ENCODE measurements at regions not wholly inside any gene's neighbourhood (a gene's known extent, or its start where the extent isn't known, plus 50 kb on each side); places are given as distances from the start of the nearest gene placed in this dataset.

DNA sequence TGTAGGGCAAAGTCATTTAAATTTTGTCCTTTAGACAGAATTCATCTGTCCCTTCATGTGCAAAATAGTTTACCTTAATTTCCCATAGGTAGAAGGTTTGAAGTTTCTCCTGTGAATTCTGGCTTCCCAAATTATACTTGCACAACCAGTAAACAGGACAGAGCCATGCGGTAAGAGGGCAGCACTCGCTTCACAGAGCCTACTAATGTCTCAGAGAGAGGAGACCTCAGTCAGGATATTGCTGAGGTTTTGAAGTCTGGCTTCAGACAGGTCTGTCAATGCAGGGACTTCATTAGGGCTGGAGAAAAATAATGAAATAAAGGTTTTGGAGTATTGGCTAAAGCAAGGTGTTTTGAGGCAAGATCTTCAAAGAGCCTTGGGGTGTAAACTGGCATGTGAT is 91.4 kb downstream of the ANXA1 start:
- DNase-seq = no peak
- no peak for ATAC-seq
- TF ChIP-seq, protein P1, sequence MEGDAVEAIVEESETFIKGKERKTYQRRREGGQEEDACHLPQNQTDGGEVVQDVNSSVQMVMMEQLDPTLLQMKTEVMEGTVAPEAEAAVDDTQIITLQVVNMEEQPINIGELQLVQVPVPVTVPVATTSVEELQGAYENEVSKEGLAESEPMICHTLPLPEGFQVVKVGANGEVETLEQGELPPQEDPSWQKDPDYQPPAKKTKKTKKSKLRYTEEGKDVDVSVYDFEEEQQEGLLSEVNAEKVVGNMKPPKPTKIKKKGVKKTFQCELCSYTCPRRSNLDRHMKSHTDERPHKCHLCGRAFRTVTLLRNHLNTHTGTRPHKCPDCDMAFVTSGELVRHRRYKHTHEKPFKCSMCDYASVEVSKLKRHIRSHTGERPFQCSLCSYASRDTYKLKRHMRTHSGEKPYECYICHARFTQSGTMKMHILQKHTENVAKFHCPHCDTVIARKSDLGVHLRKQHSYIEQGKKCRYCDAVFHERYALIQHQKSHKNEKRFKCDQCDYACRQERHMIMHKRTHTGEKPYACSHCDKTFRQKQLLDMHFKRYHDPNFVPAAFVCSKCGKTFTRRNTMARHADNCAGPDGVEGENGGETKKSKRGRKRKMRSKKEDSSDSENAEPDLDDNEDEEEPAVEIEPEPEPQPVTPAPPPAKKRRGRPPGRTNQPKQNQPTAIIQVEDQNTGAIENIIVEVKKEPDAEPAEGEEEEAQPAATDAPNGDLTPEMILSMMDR (IDR thresholded peaks at IDR 0.05) = no peak
- no peak for TF ChIP-seq POLR2A (IDR thresholded peaks at IDR 0.05)
- no peaks in the 10 kb centered on the region for H3K4me1 ChIP-seq
- H3K4me3 ChIP-seq = no peak overlapping the region
- intact Hi-C loops (cut with DNase I) = no loop called here
- no peaks in the 10 kb centered on the region for H3K27me3 ChIP-seq
- 48% methylated on average over 2 of the region's 2 CpGs for WGBS (ENCODE audit: insufficient coverage, low coverage, low lambda C conversion rate, missing lambda C conversion rate)
- no peak overlapping the region for H3K27ac ChIP-seq
- H3K36me3 ChIP-seq = no peaks in the 10 kb centered on the region
- H3K9me3 ChIP-seq = no peaks in the 10 kb centered on the region

DNA sequence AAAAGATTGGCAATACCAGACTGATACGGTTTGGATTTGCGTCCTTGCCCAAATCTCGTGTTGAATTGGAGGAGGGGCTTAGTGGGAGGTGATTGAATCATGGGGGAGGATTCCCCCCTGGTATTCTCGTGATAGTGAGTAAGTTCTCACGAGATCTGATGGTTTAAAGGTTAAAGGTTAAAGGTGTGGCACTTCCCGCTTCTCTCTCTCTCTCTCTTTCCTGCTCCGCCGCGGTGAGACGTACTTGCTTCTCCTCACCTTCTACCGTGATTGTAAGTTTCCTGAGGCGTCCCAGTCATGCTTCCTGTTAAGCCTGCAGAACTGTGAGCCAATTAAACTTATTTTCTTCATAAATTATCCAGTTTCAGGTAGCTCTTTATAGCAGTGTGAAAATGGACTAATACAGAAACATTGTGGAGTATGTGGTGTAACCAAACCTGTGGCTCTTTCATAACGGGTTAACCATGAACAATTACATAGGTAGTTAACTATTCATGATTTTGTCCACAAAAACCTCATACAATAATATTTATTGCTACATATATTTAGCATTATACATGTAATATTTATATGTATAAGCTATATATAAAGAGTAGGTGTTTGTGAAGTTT is 107.5 kb downstream of the ANXA1 start:
- H3K27ac ChIP-seq = no peak overlapping the region
- no peak for ATAC-seq
- H3K9me3 ChIP-seq = no peaks in the 10 kb centered on the region
- 74% methylated on average over 13 of the region's 13 CpGs for WGBS (ENCODE audit: insufficient coverage, low coverage, low lambda C conversion rate, missing lambda C conversion rate)
- no peak overlapping the region for H3K4me3 ChIP-seq
- DNase-seq = no peak
- H3K4me1 ChIP-seq = no peaks in the 10 kb centered on the region
- intact Hi-C loops (cut with DNase I) = no loop called here
- no peaks in the 10 kb centered on the region for H3K27me3 ChIP-seq
- TF ChIP-seq, protein P1 (IDR thresholded peaks at IDR 0.05) = no peak
- no peak for TF ChIP-seq POLR2A (IDR thresholded peaks at IDR 0.05)
- H3K36me3 ChIP-seq = no peaks in the 10 kb centered on the region

DNA sequence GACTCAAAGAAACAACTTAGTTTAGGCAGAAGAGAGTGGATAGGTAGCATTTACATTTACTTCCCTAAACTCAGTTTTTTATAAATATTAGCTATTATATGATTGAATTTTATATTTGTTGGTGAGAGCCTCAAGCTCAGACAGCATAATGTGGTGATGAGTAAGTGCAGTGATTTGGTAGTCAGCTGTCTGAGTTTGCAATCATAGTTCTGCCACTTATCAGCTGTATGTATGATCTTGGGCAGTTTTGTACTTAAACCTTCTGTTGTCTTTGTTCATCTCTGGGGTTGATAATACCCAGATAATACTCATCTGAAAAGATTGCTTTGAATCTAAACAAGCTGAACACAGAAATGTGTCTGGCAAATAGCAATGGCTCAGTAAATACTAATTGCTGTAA is 108.8 kb downstream of the ANXA1 start:
- Histone ChIP-seq H3K27ac (no peak overlapping the region), H3K36me3 (no peaks in the 10 kb centered on the region), H3K9me3 (no peaks in the 10 kb centered on the region), H3K4me3 (no peak overlapping the region), H3K4me1 (no peaks in the 10 kb centered on the region), H3K27me3 (no peaks in the 10 kb centered on the region)
- no peak for ATAC-seq
- no peak for DNase-seq
- TF ChIP-seq POLR2A (IDR thresholded peaks at IDR 0.05) = no peak
- TF ChIP-seq, protein P1 (IDR thresholded peaks at IDR 0.05) = no peak
- intact Hi-C loops (cut with DNase I) = loop anchor here in 1 of 2 donors (10.0 kb wide), 1 partner anchor 304 kb away; no protein-coding TSS in a partner anchor

DNA sequence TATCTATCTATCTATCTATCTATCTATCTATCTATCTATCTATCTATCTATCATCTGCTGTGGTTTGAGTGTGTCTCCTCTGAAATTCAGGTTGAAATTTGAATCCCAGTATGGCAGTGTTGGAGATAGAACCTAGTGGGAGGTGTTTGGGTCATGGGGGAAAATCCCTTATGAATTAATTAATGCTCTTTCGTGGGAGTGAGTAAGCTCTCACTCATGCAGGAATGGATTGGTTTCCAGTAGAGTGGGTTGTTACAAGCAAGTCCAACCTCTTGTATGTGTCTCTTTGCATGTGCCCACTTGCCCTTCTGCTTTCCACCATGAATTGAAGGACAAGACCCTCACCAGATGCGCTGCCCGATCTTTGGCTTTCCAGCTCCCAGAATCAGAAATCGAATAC is 113.0 kb downstream of the ANXA1 start:
- WGBS (ENCODE audit: insufficient coverage, low coverage, low lambda C conversion rate, missing lambda C conversion rate) = 62% methylated on average over 4 of the region's 4 CpGs
- Histone ChIP-seq H3K36me3 (no peaks in the 10 kb centered on the region), H3K27ac (no peak overlapping the region), H3K4me1 (no peaks in the 10 kb centered on the region), H3K4me3 (no peak overlapping the region), H3K9me3 (no peaks in the 10 kb centered on the region), H3K27me3 (no peaks in the 10 kb centered on the region)
- TF ChIP-seq, protein P1 (IDR thresholded peaks at IDR 0.05) = no peak
- TF ChIP-seq POLR2A (IDR thresholded peaks at IDR 0.05) = no peak
- DNase-seq (no peak), ATAC-seq (no peak)
- intact Hi-C loops (cut with DNase I) = loop anchor here in 1 of 2 donors (10.0 kb wide), 1 partner anchor 300 kb away; no protein-coding TSS in a partner anchor

DNA sequence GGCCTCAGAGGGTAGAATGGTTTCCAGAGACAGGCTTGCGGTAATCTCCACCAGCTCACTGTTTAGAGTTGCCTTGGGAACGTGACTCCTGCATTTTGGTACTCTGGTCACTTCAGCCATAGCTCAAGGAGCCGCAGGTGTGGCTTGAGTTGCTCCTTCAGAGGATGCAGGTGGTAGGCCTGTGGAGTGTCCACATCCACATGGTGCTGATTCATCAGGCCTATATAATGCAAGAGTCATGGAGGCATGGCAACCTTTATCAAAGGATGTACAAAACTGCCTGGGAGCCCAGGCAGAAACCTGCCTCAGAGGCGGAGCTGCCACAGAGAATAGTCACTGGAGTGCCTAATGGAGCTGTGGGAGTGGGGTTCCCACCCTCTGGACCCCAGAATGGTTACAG is 114.2 kb downstream of the ANXA1 start:
- no peaks in the 10 kb centered on the region for H3K9me3 ChIP-seq
- intact Hi-C loops (cut with DNase I) = loop anchor here in 1 of 2 donors (10.0 kb wide), 1 partner anchor 299 kb away; no protein-coding TSS in a partner anchor
- H3K4me3 ChIP-seq = no peak overlapping the region
- H3K27me3 ChIP-seq = no peaks in the 10 kb centered on the region
- TF ChIP-seq, protein P1 (IDR thresholded peaks at IDR 0.05) = no peak
- TF ChIP-seq POLR2A (IDR thresholded peaks at IDR 0.05) = no peak
- no peak overlapping the region for H3K27ac ChIP-seq
- DNase-seq (no peak), ATAC-seq (no peak)
- no peaks in the 10 kb centered on the region for H3K36me3 ChIP-seq
- H3K4me1 ChIP-seq = no peaks in the 10 kb centered on the region
- 100% methylated on average over 1 of the region's 4 CpGs for WGBS (ENCODE audit: insufficient coverage, low coverage, low lambda C conversion rate, missing lambda C conversion rate)
